AG10803 (cell line): ENCODE measurements at regions not wholly inside any gene's neighbourhood (a gene's known extent, or its start where the extent isn't known, plus 50 kb on each side); places are given as distances from the start of the nearest gene placed in this dataset.
"Not testable (repeated sequence)": the region's sequence is repeated elsewhere in the genome, so short reads cannot be mapped to it uniquely, and the experiment has no call there.

Experiments
- DNase-seq: peaks from one replicate; pipeline ENCODE4 v3.0.0; 2010; ENCODE audit warnings: low read depth
- H3K4me3 ChIP-seq: 2 replicates; pipeline ENCODE4 v1.5.1; 2011; ENCODE audit warnings: mild to moderate bottlenecking, low read length, control low read depth
- CTCF ChIP-seq: conservative IDR thresholded peaks from 2 replicates; pipeline ENCODE4 v1.5.1; 2011; ENCODE audit warnings: mild to moderate bottlenecking, low read length, control low read depth, inconsistent platforms

DNA sequence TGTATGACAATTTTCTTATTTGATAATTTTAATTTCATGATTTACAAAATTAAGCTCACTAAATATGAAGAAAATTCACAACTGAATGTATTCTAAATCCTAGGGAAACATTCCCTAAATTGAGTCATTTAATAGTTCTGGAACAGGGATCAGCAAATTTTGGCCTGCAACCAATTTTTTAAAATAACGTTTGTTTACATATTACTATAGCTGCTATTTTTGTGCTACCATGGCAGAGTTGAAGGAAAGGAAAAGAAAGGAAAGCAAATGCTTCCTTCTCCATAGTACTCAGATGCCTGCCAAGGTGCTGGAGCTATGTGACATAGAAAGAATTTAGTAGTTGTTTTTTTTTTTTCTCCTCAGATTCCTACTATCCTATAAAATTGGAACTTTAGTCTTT lies 1307.7 kb upstream of the LRRTM3 start:
- DNase-seq: peak; percentile 1
- TF ChIP-seq CTCF: no peak
- H3K4me3 ChIP-seq: no peak overlapping the region

DNA sequence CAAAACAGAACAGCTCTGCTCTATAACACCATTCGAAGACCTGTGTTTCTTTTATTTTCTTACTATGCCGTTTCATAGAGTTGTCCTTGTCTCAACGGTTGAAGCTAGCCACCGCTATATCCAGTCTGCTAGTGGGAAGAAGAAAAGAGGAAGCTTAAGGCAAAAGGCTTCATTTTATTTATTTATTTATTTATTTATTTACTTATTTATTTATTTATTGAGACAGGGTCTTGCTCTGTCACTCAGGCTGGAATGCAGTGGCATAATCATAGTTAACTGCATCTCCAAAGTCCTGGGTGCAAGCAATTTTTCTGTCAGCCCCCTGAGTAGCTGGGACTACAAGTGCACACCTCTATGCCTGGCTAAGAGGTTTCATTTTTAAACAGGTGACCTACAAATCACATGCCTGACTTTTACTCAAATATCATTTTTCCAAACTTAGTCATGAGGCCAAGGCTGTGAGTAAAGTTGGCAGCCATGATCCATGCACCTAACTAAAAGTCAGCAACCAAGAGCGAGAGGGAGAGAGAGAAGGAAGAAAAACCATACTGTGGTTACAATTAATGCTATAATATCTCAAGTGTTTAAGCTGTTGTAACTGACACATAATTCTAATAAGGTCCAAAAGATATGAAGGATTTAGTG lies 1305.3 kb upstream of the LRRTM3 start:
- no peak overlapping the region for H3K4me3 ChIP-seq

DNA sequence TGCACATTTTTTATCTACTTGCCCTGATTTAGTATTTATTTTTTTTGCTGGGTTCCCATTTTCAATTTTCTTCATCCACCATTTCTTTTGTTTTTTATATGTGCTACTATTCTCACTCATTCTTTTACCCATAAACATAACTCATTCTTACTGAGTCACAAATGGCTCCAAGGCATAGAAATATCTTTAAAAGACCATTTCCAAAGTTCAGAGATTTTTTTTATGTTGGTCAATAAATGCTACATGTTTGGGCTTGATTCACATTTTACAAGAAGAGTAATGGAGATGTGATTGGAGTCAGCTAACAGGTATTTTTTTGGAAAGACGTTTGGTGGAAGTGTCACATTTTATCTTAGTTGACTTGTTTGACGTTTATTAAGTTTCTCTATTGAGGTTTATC lies 1303.2 kb upstream of the LRRTM3 start:
- no peak for DNase-seq
- TF ChIP-seq CTCF: no peak
- H3K4me3 ChIP-seq: no peak overlapping the region

More for the DNA sequence above, 1305.3 kb upstream of the LRRTM3 start:
- no peak for DNase-seq
- TF ChIP-seq CTCF: no peak

- DNase-seq: no peak
- no peak overlapping the region for H3K4me3 ChIP-seq
- TF ChIP-seq CTCF: no peak
Observed at GRCh38 chr10:65628493-65629139, 1297.2 kb upstream of the LRRTM3 start.

- no peak for DNase-seq
- TF ChIP-seq CTCF: no peak
Observed at GRCh38 chr10:65660006-65660405, 1265.8 kb upstream of the LRRTM3 start.

GRCh38 chr10:65670087-65670486 lies 1255.7 kb upstream of the LRRTM3 start:
- peak; percentile 78 for DNase-seq
- TF ChIP-seq CTCF: no peak
- H3K4me3 ChIP-seq: no peak overlapping the region

More at GRCh38 chr10:65660006-65660405, 1265.8 kb upstream of the LRRTM3 start:
- H3K4me3 ChIP-seq: no peak overlapping the region

DNA sequence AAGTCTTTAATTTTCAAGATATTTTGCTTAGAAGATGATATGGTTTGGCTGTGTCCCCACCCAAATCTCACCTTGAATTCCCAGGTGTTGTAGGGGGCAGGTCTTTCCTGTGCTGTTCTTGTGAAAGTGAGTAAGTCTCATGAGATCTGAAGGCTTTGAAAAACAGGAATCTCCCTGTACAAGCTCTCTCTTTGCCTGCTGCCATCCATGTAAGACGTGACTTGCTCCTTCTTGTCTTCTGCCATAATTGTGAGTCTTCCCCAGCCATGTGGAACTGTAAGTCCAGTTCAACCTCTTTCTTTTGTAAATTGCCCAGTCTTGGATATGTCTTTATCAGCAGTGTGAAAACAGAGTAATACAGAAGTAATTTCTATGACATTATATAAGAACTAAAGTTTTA lies 1255.2 kb upstream of the LRRTM3 start:
- DNase-seq: peak; percentile 1
- not testable (repeated sequence) for H3K4me3 ChIP-seq
